Tibial nerve (tissue), 4 donors: ENCODE measurements at regions not wholly inside any gene's neighbourhood (a gene's known extent, or its start where the extent isn't known, plus 50 kb on each side); places are given as distances from the start of the nearest gene placed in this dataset.

ENCODE experiments used
- DNase-seq, 2 donors: peaks; one replicate each; pipeline ENCODE4 v3.0.0-alpha.2; 2019; ENCODE audit warnings: low spot score in 2 of 2
- H3K27ac ChIP-seq, 4 donors: fragments of 200-600 bp; sonication (generic) in 3 of 4; one replicate each; pipeline ENCODE4 v1.5.1; 2017 to 2019; ENCODE audit warnings: mild to moderate bottlenecking in 1 of 4
- H3K27me3 ChIP-seq, 2 donors: fragments of 200-600 bp; sonication (generic) in 1 of 2; one replicate each; pipeline versions ENCODE4 v1.5.1 to v1.6.0; 2017 to 2019
- H3K36me3 ChIP-seq, 3 donors: fragments of 200-600 bp; sonication (generic); one replicate each; pipeline ENCODE4 v1.5.1; 2018 to 2019
- H3K4me1 ChIP-seq, 4 donors: fragments of 200-600 bp; sonication (generic) in 3 of 4; one replicate each; pipeline ENCODE4 v1.5.1; 2017 to 2019
- H3K4me3 ChIP-seq, 4 donors: fragments of 200-600 bp; sonication (generic) in 3 of 4; one replicate each; pipeline ENCODE4 v1.5.1; 2017 to 2019; ENCODE audit warnings: mild to moderate bottlenecking in 1 of 4, moderate library complexity in 1 of 4
- H3K9me3 ChIP-seq, 4 donors: fragments of 200-600 bp; sonication (generic) in 3 of 4; one replicate each; pipeline ENCODE4 v1.5.1; 2017 to 2019
- EP300 ChIP-seq, 2 donors: sonication (generic); formaldehyde crosslinking; IDR thresholded peaks; one replicate each; pipeline ENCODE4 v1.6.1; 2017; ENCODE audit warnings: antibody characterized with exemption in 2 of 2, mild to moderate bottlenecking in 1 of 2
- POLR2A ChIP-seq, 2 donors: fragments of 450-650 bp; IDR thresholded peaks; one replicate each; pipeline ENCODE4 v1.6.1; 2017; ENCODE audit warnings: antibody characterized with exemption in 2 of 2, mild to moderate bottlenecking in 2 of 2, moderate library complexity in 2 of 2
- WGBS, 2 donors: methylation state at CpG; one replicate each; pipeline ENCODE4 v1.1.5; 2018; 5-methylcytosine and 5-hydroxymethylcytosine counted together
- TF ChIP-seq, protein P1 (sequence below), 5 experiments: fragments of 200-600 bp in 3 of 5; fragments of 450-650 bp in 2 of 5; sonication (generic) in 3 of 5; IDR thresholded peaks; one replicate each; pipeline ENCODE4 v1.5.1; 2016 to 2019; ENCODE audit warnings: antibody characterized with exemption in 5 of 5, mild to moderate bottlenecking in 3 of 5, moderate library complexity in 2 of 5

DNA sequence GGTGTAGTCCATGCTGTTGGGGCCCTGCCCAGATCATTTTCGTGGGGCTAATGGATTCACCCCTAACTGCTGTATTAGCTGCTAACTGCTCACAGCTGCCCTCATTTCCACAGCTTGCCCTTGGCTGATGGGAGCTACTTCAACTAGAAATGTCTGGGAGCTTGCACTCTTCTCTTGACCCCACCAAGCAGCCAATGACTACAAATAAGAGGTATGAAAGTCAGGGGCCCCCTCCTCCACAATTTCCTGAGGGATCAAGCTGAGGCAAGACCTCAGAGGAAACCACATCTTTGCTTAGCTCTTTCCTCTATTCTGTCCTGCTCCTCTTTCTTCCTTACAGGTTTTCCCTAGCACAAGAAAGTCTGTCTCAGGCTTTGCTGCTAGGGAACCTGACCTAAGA is 397.5 kb downstream of the MLLT3 start:
- Histone ChIP-seq H3K27ac (no peak overlapping the region), H3K27me3 (no peaks in the 10 kb centered on the region), H3K4me1 (no peaks in the 10 kb centered on the region), H3K4me3 (no peak overlapping the region), H3K36me3 (no peaks in the 10 kb centered on the region), H3K9me3 (no peaks in the 10 kb centered on the region)
- DNase-seq = no peak
- TF ChIP-seq EP300 (IDR thresholded peaks at IDR 0.05) = no peak
- TF ChIP-seq, protein P1, sequence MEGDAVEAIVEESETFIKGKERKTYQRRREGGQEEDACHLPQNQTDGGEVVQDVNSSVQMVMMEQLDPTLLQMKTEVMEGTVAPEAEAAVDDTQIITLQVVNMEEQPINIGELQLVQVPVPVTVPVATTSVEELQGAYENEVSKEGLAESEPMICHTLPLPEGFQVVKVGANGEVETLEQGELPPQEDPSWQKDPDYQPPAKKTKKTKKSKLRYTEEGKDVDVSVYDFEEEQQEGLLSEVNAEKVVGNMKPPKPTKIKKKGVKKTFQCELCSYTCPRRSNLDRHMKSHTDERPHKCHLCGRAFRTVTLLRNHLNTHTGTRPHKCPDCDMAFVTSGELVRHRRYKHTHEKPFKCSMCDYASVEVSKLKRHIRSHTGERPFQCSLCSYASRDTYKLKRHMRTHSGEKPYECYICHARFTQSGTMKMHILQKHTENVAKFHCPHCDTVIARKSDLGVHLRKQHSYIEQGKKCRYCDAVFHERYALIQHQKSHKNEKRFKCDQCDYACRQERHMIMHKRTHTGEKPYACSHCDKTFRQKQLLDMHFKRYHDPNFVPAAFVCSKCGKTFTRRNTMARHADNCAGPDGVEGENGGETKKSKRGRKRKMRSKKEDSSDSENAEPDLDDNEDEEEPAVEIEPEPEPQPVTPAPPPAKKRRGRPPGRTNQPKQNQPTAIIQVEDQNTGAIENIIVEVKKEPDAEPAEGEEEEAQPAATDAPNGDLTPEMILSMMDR (IDR thresholded peaks at IDR 0.05) = no peak
- 32 to 42% methylated on average over 1 of the region's 1 CpG for WGBS, 2 donors

DNA sequence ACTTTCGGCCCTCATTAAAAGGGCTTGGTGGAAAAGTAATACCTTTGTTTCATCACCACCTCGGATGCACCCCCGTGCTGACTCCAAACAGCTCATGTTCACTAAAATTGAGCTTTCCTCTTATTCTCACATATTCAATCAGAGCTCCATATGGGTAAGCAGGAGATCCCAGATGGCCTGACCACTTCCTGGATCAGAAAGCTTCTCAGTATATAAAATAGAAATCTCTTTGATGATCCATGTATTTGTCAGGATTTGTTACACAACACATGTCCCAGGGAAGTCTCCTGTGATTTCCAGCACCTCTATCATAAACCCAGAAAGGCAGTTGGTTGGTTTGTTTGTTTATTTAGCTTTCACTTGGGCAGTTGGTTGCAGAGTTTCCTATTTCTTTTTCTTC is 402.0 kb downstream of the MLLT3 start:
- TF ChIP-seq EP300 (IDR thresholded peaks at IDR 0.05) (no peak), POLR2A (IDR thresholded peaks at IDR 0.05) (no peak)
- TF ChIP-seq, protein P1 (IDR thresholded peaks at IDR 0.05) = no peak
- H3K27ac ChIP-seq = no peak overlapping the region
- 82 to 84% methylated on average over 3 of the region's 3 CpGs for WGBS, 2 donors
- no peak for DNase-seq
- H3K4me1 ChIP-seq = no peaks in the 10 kb centered on the region
- H3K4me3 ChIP-seq = no peak overlapping the region
- H3K27me3 ChIP-seq = no peaks in the 10 kb centered on the region
- H3K36me3 ChIP-seq = no peaks in the 10 kb centered on the region
- no peaks in the 10 kb centered on the region for H3K9me3 ChIP-seq

DNA sequence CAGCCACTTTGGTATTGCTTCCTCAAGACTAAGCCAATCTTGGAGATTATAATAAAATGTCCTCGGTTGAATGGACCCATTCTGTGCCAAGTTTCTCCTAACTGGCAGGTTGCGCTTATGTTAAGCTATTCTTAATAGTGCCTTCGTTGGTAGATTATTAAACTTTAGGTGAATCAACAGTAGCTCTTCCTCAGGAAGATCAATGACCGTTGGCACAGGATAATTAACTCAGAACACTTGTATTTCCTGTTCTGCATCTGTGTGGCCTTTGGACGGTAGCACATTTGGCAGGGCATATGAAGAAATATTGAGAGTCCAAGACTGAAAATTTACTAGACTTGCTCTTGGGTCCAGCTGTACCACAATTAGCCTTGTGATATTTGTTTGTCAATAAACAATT is 402.9 kb downstream of the MLLT3 start:
- Histone ChIP-seq H3K27ac (no peak overlapping the region), H3K9me3 (no peaks in the 10 kb centered on the region), H3K4me3 (no peak overlapping the region), H3K36me3 (no peaks in the 10 kb centered on the region), H3K4me1 (no peaks in the 10 kb centered on the region), H3K27me3 (no peaks in the 10 kb centered on the region)
- WGBS, 2 donors = 75 to 83% methylated on average over 5 of the region's 5 CpGs
- TF ChIP-seq POLR2A (IDR thresholded peaks at IDR 0.05) (no peak), EP300 (IDR thresholded peaks at IDR 0.05) (no peak)
- TF ChIP-seq, protein P1 (IDR thresholded peaks at IDR 0.05) = no peak
- DNase-seq = no peak

DNA sequence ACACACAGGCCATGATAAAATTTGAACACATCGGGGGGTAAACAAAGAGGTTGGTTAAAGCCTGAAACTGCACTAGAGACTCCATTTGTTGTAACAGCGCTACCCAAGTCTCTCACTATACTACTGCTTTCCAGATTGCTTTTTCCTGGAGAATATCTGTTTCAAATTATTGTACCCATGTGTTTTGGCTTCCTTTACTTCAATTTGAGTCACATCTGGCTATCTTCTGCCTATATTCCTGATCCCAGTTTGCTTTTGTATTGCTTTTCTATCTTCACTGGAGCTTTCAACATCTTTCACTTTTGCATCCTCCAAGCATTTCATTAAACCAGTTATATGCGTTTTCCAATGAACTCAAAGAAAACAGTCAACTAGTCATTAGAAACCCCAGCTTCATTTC is 404.7 kb downstream of the MLLT3 start:
- Histone ChIP-seq H3K4me3 (no peak overlapping the region), H3K9me3 (no peaks in the 10 kb centered on the region), H3K27ac (no peak overlapping the region), H3K4me1 (no peaks in the 10 kb centered on the region), H3K36me3 (no peaks in the 10 kb centered on the region), H3K27me3 (no peaks in the 10 kb centered on the region)
- 63 to 75% methylated on average over 3 of the region's 3 CpGs for WGBS, 2 donors
- no peak for TF ChIP-seq EP300 (IDR thresholded peaks at IDR 0.05)
- TF ChIP-seq, protein P1 (IDR thresholded peaks at IDR 0.05) = no peak
- TF ChIP-seq POLR2A (IDR thresholded peaks at IDR 0.05) = no peak
- no peak for DNase-seq

DNA sequence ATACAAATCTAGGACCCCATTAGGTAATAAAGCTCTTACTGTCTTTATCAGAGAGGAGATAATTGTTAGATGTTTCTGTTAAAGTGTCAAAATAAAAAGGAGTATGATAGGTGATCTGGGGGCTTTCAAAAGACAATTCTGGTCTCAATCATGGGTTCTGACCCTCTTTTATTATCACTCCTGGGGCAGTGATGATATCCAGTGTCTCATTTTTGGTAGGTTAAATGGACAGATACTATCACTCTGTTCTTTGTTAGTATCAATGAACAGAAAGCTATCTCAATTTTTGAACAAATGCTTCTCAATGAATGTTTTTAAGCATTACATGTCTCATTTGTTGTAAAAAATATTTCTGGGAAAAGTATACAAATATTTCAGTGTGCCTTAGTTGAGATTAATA is 405.9 kb downstream of the MLLT3 start:
- H3K27me3 ChIP-seq = no peaks in the 10 kb centered on the region
- no peak overlapping the region for H3K27ac ChIP-seq
- no peak for TF ChIP-seq POLR2A (IDR thresholded peaks at IDR 0.05)
- TF ChIP-seq EP300 (IDR thresholded peaks at IDR 0.05) = no peak
- TF ChIP-seq, protein P1 (IDR thresholded peaks at IDR 0.05) = no peak
- DNase-seq = no peak
- H3K4me1 ChIP-seq = no peaks in the 10 kb centered on the region
- H3K36me3 ChIP-seq = no peaks in the 10 kb centered on the region
- H3K4me3 ChIP-seq = no peak overlapping the region
- no peaks in the 10 kb centered on the region for H3K9me3 ChIP-seq
